ENCODE measurements at regions not wholly inside any gene's neighbourhood (a gene's known extent, or its start where the extent isn't known, plus 50 kb on each side); places are given as distances from the start of the nearest gene placed in this dataset.

DNA sequence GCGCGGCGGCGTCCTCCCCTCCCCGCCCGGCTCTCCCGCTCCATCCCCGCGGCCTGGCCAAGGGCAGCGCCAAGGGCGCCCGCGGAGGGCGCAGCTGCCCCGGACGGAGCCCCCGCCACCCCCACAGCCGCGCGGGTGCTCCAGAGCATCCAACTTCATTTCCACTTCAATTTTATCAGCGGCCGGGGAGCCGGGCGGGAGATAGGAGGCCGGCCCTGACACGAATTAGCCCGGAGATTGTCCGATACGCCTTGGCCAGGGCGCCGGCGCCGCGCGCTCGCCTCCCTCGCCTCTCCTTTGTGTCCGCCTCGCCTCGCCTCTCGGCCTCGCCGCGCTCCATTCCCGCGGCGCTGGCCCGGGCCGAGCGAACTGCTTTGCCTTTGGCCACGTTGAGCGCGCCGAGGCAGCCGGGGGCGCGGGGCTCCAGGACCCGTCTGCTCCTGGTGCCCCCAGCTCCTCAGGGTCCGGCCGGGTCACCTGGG is 129.1 kb upstream of the LHX1 start:
- Mint-ChIP-seq H3K27ac (no peak overlapping the region), H3K27me3 (ENCODE audit: low read depth) (peaks cover 64% of the 10 kb centered on the region), H3K4me3 (peak overlapping the region; percentile 69), H3K36me3 (no peaks in the 10 kb centered on the region), H3K4me1 (peaks cover 36% of the 10 kb centered on the region), H3K9me3 (no peaks in the 10 kb centered on the region)
- ATAC-seq: peak; percentile 59
- ChIA-PET POLR2A (interaction anchor here (1.0 kb wide), 1 partner anchor 18 kb away, joined by 4 read pairs; no protein-coding TSS in a partner anchor), CTCF (interaction anchor here (1.0 kb wide), 1 partner anchor 130 kb away, joined by 3 read pairs; no protein-coding TSS in a partner anchor)
- DNase-seq (ENCODE audit: low spot score): peak; percentile 67
- no peak for TF ChIP-seq PRRX2 (CRISPR knock-in tag; IDR thresholded peaks at IDR 0.05)
- TF ChIP-seq, protein P1, sequence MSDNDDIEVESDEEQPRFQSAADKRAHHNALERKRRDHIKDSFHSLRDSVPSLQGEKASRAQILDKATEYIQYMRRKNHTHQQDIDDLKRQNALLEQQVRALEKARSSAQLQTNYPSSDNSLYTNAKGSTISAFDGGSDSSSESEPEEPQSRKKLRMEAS (CRISPR knock-in tag; IDR thresholded peaks at IDR 0.05): peak; percentile 72; the same call in 1 of the 2 replicates
- TF ChIP-seq ZNF219 (CRISPR knock-in tag; IDR thresholded peaks at IDR 0.05; ENCODE audit: borderline replicate concordance): no peak
- TF ChIP-seq E2F5 (CRISPR knock-in tag; IDR thresholded peaks at IDR 0.05): peak; percentile 50; the same call in 1 of the 2 replicates
- no peak; the same call in 1 of the 2 replicates for TF ChIP-seq E2F1 (CRISPR knock-in tag; IDR thresholded peaks at IDR 0.05)
- no peak for TF ChIP-seq TCF7 (CRISPR knock-in tag; IDR thresholded peaks at IDR 0.05; ENCODE audit: low read depth)
- no peak for TF ChIP-seq RORB (CRISPR knock-in tag; IDR thresholded peaks at IDR 0.05)
- TF ChIP-seq ZNF416 (CRISPR knock-in tag; IDR thresholded peaks at IDR 0.05): no peak
- no peak for TF ChIP-seq ATF2 (CRISPR knock-in tag; IDR thresholded peaks at IDR 0.05; ENCODE audit: borderline replicate concordance, low read depth)
- TF ChIP-seq, protein P2, sequence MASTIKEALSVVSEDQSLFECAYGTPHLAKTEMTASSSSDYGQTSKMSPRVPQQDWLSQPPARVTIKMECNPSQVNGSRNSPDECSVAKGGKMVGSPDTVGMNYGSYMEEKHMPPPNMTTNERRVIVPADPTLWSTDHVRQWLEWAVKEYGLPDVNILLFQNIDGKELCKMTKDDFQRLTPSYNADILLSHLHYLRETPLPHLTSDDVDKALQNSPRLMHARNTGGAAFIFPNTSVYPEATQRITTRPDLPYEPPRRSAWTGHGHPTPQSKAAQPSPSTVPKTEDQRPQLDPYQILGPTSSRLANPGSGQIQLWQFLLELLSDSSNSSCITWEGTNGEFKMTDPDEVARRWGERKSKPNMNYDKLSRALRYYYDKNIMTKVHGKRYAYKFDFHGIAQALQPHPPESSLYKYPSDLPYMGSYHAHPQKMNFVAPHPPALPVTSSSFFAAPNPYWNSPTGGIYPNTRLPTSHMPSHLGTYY (CRISPR knock-in tag; IDR thresholded peaks at IDR 0.05): no peak
- no peak for TF ChIP-seq ZNF121 (CRISPR knock-in tag; IDR thresholded peaks at IDR 0.05)
- no peak for TF ChIP-seq ZNF232 (CRISPR knock-in tag; IDR thresholded peaks at IDR 0.05)
- TF ChIP-seq JUN (CRISPR knock-in tag; IDR thresholded peaks at IDR 0.05): no peak
- TF ChIP-seq, protein P3, sequence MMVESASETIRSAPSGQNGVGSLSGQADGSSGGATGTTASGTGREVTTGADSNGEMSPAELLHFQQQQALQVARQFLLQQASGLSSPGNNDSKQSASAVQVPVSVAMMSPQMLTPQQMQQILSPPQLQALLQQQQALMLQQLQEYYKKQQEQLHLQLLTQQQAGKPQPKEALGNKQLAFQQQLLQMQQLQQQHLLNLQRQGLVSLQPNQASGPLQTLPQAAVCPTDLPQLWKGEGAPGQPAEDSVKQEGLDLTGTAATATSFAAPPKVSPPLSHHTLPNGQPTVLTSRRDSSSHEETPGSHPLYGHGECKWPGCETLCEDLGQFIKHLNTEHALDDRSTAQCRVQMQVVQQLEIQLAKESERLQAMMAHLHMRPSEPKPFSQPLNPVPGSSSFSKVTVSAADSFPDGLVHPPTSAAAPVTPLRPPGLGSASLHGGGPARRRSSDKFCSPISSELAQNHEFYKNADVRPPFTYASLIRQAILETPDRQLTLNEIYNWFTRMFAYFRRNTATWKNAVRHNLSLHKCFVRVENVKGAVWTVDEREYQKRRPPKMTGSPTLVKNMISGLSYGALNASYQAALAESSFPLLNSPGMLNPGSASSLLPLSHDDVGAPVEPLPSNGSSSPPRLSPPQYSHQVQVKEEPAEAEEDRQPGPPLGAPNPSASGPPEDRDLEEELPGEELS (CRISPR knock-in tag; IDR thresholded peaks at IDR 0.05): 0 out of 2 replicates have a peak, but pooled peaks have one; percentile 60
- 0 out of 2 replicates have a peak, but pooled peaks have one; percentile 30 for TF ChIP-seq ETV6 (CRISPR knock-in tag; IDR thresholded peaks at IDR 0.05)
- TF ChIP-seq, protein P4, sequence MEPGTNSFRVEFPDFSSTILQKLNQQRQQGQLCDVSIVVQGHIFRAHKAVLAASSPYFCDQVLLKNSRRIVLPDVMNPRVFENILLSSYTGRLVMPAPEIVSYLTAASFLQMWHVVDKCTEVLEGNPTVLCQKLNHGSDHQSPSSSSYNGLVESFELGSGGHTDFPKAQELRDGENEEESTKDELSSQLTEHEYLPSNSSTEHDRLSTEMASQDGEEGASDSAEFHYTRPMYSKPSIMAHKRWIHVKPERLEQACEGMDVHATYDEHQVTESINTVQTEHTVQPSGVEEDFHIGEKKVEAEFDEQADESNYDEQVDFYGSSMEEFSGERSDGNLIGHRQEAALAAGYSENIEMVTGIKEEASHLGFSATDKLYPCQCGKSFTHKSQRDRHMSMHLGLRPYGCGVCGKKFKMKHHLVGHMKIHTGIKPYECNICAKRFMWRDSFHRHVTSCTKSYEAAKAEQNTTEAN (CRISPR knock-in tag; IDR thresholded peaks at IDR 0.05): no peak
- TF ChIP-seq ZNF425 (CRISPR knock-in tag; conservative IDR thresholded peaks at IDR 0.05): no peak
- TF ChIP-seq ELF4 (CRISPR knock-in tag; IDR thresholded peaks at IDR 0.05; ENCODE audit: low read depth): no peak
- TF ChIP-seq, protein P5, sequence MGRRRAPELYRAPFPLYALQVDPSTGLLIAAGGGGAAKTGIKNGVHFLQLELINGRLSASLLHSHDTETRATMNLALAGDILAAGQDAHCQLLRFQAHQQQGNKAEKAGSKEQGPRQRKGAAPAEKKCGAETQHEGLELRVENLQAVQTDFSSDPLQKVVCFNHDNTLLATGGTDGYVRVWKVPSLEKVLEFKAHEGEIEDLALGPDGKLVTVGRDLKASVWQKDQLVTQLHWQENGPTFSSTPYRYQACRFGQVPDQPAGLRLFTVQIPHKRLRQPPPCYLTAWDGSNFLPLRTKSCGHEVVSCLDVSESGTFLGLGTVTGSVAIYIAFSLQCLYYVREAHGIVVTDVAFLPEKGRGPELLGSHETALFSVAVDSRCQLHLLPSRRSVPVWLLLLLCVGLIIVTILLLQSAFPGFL (CRISPR knock-in tag; IDR thresholded peaks at IDR 0.05; ENCODE audit: borderline replicate concordance): no peak
- TF ChIP-seq, protein P6, sequence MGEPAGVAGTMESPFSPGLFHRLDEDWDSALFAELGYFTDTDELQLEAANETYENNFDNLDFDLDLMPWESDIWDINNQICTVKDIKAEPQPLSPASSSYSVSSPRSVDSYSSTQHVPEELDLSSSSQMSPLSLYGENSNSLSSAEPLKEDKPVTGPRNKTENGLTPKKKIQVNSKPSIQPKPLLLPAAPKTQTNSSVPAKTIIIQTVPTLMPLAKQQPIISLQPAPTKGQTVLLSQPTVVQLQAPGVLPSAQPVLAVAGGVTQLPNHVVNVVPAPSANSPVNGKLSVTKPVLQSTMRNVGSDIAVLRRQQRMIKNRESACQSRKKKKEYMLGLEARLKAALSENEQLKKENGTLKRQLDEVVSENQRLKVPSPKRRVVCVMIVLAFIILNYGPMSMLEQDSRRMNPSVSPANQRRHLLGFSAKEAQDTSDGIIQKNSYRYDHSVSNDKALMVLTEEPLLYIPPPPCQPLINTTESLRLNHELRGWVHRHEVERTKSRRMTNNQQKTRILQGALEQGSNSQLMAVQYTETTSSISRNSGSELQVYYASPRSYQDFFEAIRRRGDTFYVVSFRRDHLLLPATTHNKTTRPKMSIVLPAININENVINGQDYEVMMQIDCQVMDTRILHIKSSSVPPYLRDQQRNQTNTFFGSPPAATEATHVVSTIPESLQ (CRISPR knock-in tag; IDR thresholded peaks at IDR 0.05): no peak
- no peak for TF ChIP-seq ZNF671 (CRISPR knock-in tag; IDR thresholded peaks at IDR 0.05)
- no peak for TF ChIP-seq CREM (CRISPR knock-in tag; IDR thresholded peaks at IDR 0.05)
- TF ChIP-seq FOXK1 (CRISPR knock-in tag; IDR thresholded peaks at IDR 0.05): no peak
- TF ChIP-seq JAZF1 (CRISPR knock-in tag; IDR thresholded peaks at IDR 0.05): no peak

Data from WTC11 (cell line).